ENCODE measurements at regions not wholly inside any gene's neighbourhood (a gene's known extent, or its start where the extent isn't known, plus 50 kb on each side); places are given as distances from the start of the nearest gene placed in this dataset.

- no peaks in the 10 kb centered on the region for H3K4me1 ChIP-seq (ENCODE audit: control insufficient read depth, insufficient read depth, low read length)
- H3K4me3 ChIP-seq (ENCODE audit: low read depth, low read length) = no peak overlapping the region
- H3K27ac ChIP-seq (ENCODE audit: extremely low read depth, low read depth, low read length) = no peak overlapping the region
- TF ChIP-seq INSM2 (tag by site-specific recombination; IDR thresholded peaks at IDR 0.05) (no peak), ZNF148 (tag by site-specific recombination; IDR thresholded peaks at IDR 0.05; ENCODE audit: borderline replicate concordance) (no peak), ZNF777 (tag by site-specific recombination; IDR thresholded peaks at IDR 0.05; ENCODE audit: borderline replicate concordance) (no peak), MZF1 (tag by site-specific recombination; IDR thresholded peaks at IDR 0.05; ENCODE audit: borderline replicate concordance) (no peak), ZNF571 (tag by site-specific recombination; IDR thresholded peaks at IDR 0.05) (no peak), PRDM1 (tag by site-specific recombination; IDR thresholded peaks at IDR 0.05) (no peak), ZNF560 (tag by site-specific recombination; IDR thresholded peaks at IDR 0.05; ENCODE audit: borderline replicate concordance) (no peak), ZNF837 (tag by site-specific recombination; IDR thresholded peaks at IDR 0.05) (no peak), SP2 (tag by site-specific recombination; IDR thresholded peaks at IDR 0.05) (no peak), SCRT1 (tag by site-specific recombination; IDR thresholded peaks at IDR 0.05; ENCODE audit: borderline replicate concordance) (no peak), ZNF792 (tag by site-specific recombination; IDR thresholded peaks at IDR 0.05) (no peak), ZNF335 (tag by site-specific recombination; conservative IDR thresholded peaks at IDR 0.05) (no peak), ZSCAN5A (tag by site-specific recombination; IDR thresholded peaks at IDR 0.05) (no peak)
- CTCF ChIA-PET = no interaction called here
- no peaks in the 10 kb centered on the region for H3K9me3 ChIP-seq (ENCODE audit: control insufficient read depth, insufficient read depth, low read depth, low read length)
- H3K36me3 ChIP-seq (ENCODE audit: control insufficient read depth in 2 of 2, insufficient read depth in 1 of 2, low read length in 2 of 2) = no peaks in the 10 kb centered on the region
- POLR2A ChIA-PET = no interaction called here
Measured at GRCh38 chr4:187541666-187542065, 453.9 kb upstream of the ZFP42 start.

- Histone ChIP-seq H3K36me3 (ENCODE audit: control insufficient read depth in 2 of 2, insufficient read depth in 1 of 2, low read length in 2 of 2) (no peaks in the 10 kb centered on the region), H3K9me3 (ENCODE audit: control insufficient read depth, insufficient read depth, low read depth, low read length) (no peaks in the 10 kb centered on the region), H3K4me3 (ENCODE audit: low read depth, low read length) (no peak overlapping the region), H3K4me1 (ENCODE audit: control insufficient read depth, insufficient read depth, low read length) (no peaks in the 10 kb centered on the region), H3K27ac (ENCODE audit: extremely low read depth, low read depth, low read length) (no peak overlapping the region)
- POLR2A ChIA-PET = no interaction called here
- CTCF ChIA-PET = interaction anchor here (0.6 to 0.7 kb wide), 2 partner anchors 479 to 1979 kb away, joined by 3 read pairs; no protein-coding TSS in a partner anchor
- TF ChIP-seq ZBTB17 (tag by site-specific recombination; IDR thresholded peaks at IDR 0.05) (no peak), ZFP41 (tag by site-specific recombination; IDR thresholded peaks at IDR 0.05; ENCODE audit: borderline replicate concordance) (no peak), ZNF324 (tag by site-specific recombination; IDR thresholded peaks at IDR 0.05) (no peak), ZNF521 (tag by site-specific recombination; IDR thresholded peaks at IDR 0.05) (no peak), ZEB2 (tag by site-specific recombination; IDR thresholded peaks at IDR 0.05) (no peak), ZNF157 (tag by site-specific recombination; IDR thresholded peaks at IDR 0.05) (no peak), ATF2 (tag by site-specific recombination; IDR thresholded peaks at IDR 0.05; ENCODE audit: low read depth) (no peak)
Measured at GRCh38 chr4:187544461-187545053, 451.0 kb upstream of the ZFP42 start.

Measured in HEK293 (cell line).